ENCODE measurements at regions not wholly inside any gene's neighbourhood (a gene's known extent, or its start where the extent isn't known, plus 50 kb on each side); places are given as distances from the start of the nearest gene placed in this dataset.

- H3K27ac ChIP-seq = no peak overlapping the region
- H3K36me3 ChIP-seq (ENCODE audit: insufficient read depth) = no peaks in the 10 kb centered on the region
- no peaks in the 10 kb centered on the region for H4K20me1 ChIP-seq (ENCODE audit: insufficient read depth)
Observed at GRCh38 chr14:88990856-88991255, 166.4 kb downstream of the TTC8 start.

GRCh38 chr14:88992011-88992410 is 167.6 kb downstream of the TTC8 start:
- Histone ChIP-seq H3K4me3 (IDR thresholded peaks at IDR 0.05; ENCODE audit: insufficient read depth, low read depth, low read length) (no peak overlapping the region), H3K4me2 (no peak overlapping the region), H2AFZ (ENCODE audit: low read depth) (no peak overlapping the region), H3K27ac (no peak overlapping the region), H3K27me3 (ENCODE audit: insufficient read depth, low read depth) (no peaks in the 10 kb centered on the region), H3K9ac (no peak overlapping the region), H4K20me1 (ENCODE audit: insufficient read depth) (no peaks in the 10 kb centered on the region), H3K79me2 (ENCODE audit: insufficient read depth, low read depth) (no peaks in the 10 kb centered on the region), H3K36me3 (ENCODE audit: insufficient read depth) (no peaks in the 10 kb centered on the region), H3K4me1 (ENCODE audit: low read depth, poor library complexity, severe bottlenecking) (no peaks in the 10 kb centered on the region)
- no peak for TF ChIP-seq CTCF (conservative IDR thresholded peaks at IDR 0.05; ENCODE audit: low read depth, low read length)

More at GRCh38 chr14:88990856-88991255, 166.4 kb downstream of the TTC8 start:
- Histone ChIP-seq H3K4me1 (ENCODE audit: low read depth, poor library complexity, severe bottlenecking) (no peaks in the 10 kb centered on the region), H3K4me3 (IDR thresholded peaks at IDR 0.05; ENCODE audit: insufficient read depth, low read depth, low read length) (no peak overlapping the region), H3K4me2 (no peak overlapping the region), H3K9ac (no peak overlapping the region), H2AFZ (ENCODE audit: low read depth) (no peak overlapping the region), H3K27me3 (ENCODE audit: insufficient read depth, low read depth) (no peaks in the 10 kb centered on the region), H3K79me2 (ENCODE audit: insufficient read depth, low read depth) (no peaks in the 10 kb centered on the region)
- no peak for TF ChIP-seq CTCF (conservative IDR thresholded peaks at IDR 0.05; ENCODE audit: low read depth, low read length)

- Histone ChIP-seq H2AFZ (ENCODE audit: low read depth) (no peak overlapping the region), H4K20me1 (ENCODE audit: insufficient read depth) (no peaks in the 10 kb centered on the region), H3K4me3 (IDR thresholded peaks at IDR 0.05; ENCODE audit: insufficient read depth, low read depth, low read length) (no peak overlapping the region), H3K27me3 (ENCODE audit: insufficient read depth, low read depth) (no peaks in the 10 kb centered on the region), H3K36me3 (ENCODE audit: insufficient read depth) (no peaks in the 10 kb centered on the region), H3K4me1 (ENCODE audit: low read depth, poor library complexity, severe bottlenecking) (no peaks in the 10 kb centered on the region), H3K27ac (no peak overlapping the region), H3K79me2 (ENCODE audit: insufficient read depth, low read depth) (no peaks in the 10 kb centered on the region), H3K9ac (no peak overlapping the region), H3K4me2 (no peak overlapping the region)
- TF ChIP-seq CTCF (conservative IDR thresholded peaks at IDR 0.05; ENCODE audit: low read depth, low read length) = no peak
Observed at GRCh38 chr14:88993946-88994345, 169.5 kb downstream of the TTC8 start.

- no peaks in the 10 kb centered on the region for H4K20me1 ChIP-seq (ENCODE audit: insufficient read depth)
- H3K4me2 ChIP-seq = no peak overlapping the region
- H3K4me1 ChIP-seq (ENCODE audit: low read depth, poor library complexity, severe bottlenecking) = no peaks in the 10 kb centered on the region
- H3K27ac ChIP-seq = no peak overlapping the region
- H2AFZ ChIP-seq (ENCODE audit: low read depth) = no peak overlapping the region
- no peaks in the 10 kb centered on the region for H3K79me2 ChIP-seq (ENCODE audit: insufficient read depth, low read depth)
- no peaks in the 10 kb centered on the region for H3K27me3 ChIP-seq (ENCODE audit: insufficient read depth, low read depth)
- no peak overlapping the region for H3K4me3 ChIP-seq (IDR thresholded peaks at IDR 0.05; ENCODE audit: insufficient read depth, low read depth, low read length)
- no peak overlapping the region for H3K9ac ChIP-seq
- no peak for TF ChIP-seq CTCF (conservative IDR thresholded peaks at IDR 0.05; ENCODE audit: low read depth, low read length)
- no peaks in the 10 kb centered on the region for H3K36me3 ChIP-seq (ENCODE audit: insufficient read depth)
Observed at GRCh38 chr14:88995437-88996198, 171.2 kb downstream of the TTC8 start.
